ENCODE measurements at regions not wholly inside any gene's neighbourhood (a gene's known extent, or its start where the extent isn't known, plus 50 kb on each side); places are given as distances from the start of the nearest gene placed in this dataset.

- H3K4me1 Mint-ChIP-seq = peaks cover 7% of the 10 kb centered on the region
- H3K36me3 Mint-ChIP-seq (ENCODE audit: low read depth) = peaks cover 3% of the 10 kb centered on the region
- DNase-seq = no peak
- CTCF ChIA-PET = interaction anchor here (0.6 kb wide), 1 partner anchor 323 kb away, joined by 3 read pairs; no protein-coding TSS in a partner anchor
- H3K27ac Mint-ChIP-seq = no peak overlapping the region
- H3K27me3 Mint-ChIP-seq = no peaks in the 10 kb centered on the region
- peaks cover 8% of the 10 kb centered on the region for H3K9me3 Mint-ChIP-seq
- H3K4me3 Mint-ChIP-seq = no peak overlapping the region
- POLR2A ChIA-PET = interaction anchor here (0.5 kb wide), 1 partner anchor 9 kb away, joined by 3 read pairs; no protein-coding TSS in a partner anchor
Measured at GRCh38 chr1:193707271-193708021, 521.0 kb upstream of the B3GALT2 start.

- H3K4me3 Mint-ChIP-seq = no peak overlapping the region
- H3K27me3 Mint-ChIP-seq = no peaks in the 10 kb centered on the region
- no peak overlapping the region for H3K27ac Mint-ChIP-seq
- H3K36me3 Mint-ChIP-seq (ENCODE audit: low read depth) = peaks cover 3% of the 10 kb centered on the region
- peaks cover 11% of the 10 kb centered on the region for H3K4me1 Mint-ChIP-seq
- peaks cover 8% of the 10 kb centered on the region for H3K9me3 Mint-ChIP-seq
- no peak for DNase-seq
- ChIA-PET POLR2A (no interaction called here), CTCF (no interaction called here)
Measured at GRCh38 chr1:193706766-193707165, 520.4 kb upstream of the B3GALT2 start.

- ChIA-PET CTCF (no interaction called here), POLR2A (no interaction called here)
- no peak overlapping the region for H3K4me3 Mint-ChIP-seq
- H3K9me3 Mint-ChIP-seq = peaks cover 8% of the 10 kb centered on the region
- H3K4me1 Mint-ChIP-seq = peaks cover 22% of the 10 kb centered on the region
- no peak for DNase-seq
- H3K27me3 Mint-ChIP-seq = no peaks in the 10 kb centered on the region
- no peak overlapping the region for H3K27ac Mint-ChIP-seq
- H3K36me3 Mint-ChIP-seq (ENCODE audit: low read depth) = peaks cover 3% of the 10 kb centered on the region
Measured at GRCh38 chr1:193705554-193705981, 519.2 kb upstream of the B3GALT2 start.

- peaks cover 24% of the 10 kb centered on the region for H3K4me1 Mint-ChIP-seq
- POLR2A ChIA-PET = no interaction called here
- no peaks in the 10 kb centered on the region for H3K27me3 Mint-ChIP-seq
- H3K27ac Mint-ChIP-seq = no peak overlapping the region
- no peak for DNase-seq
- peaks cover 3% of the 10 kb centered on the region for H3K36me3 Mint-ChIP-seq (ENCODE audit: low read depth)
- no peak overlapping the region for H3K4me3 Mint-ChIP-seq
- CTCF ChIA-PET = no interaction called here
- H3K9me3 Mint-ChIP-seq = peaks cover 8% of the 10 kb centered on the region
Measured at GRCh38 chr1:193703655-193704054, 517.2 kb upstream of the B3GALT2 start.

- no peak overlapping the region for H3K27ac Mint-ChIP-seq
- DNase-seq = no peak
- H3K27me3 Mint-ChIP-seq = no peaks in the 10 kb centered on the region
- peaks cover 8% of the 10 kb centered on the region for H3K9me3 Mint-ChIP-seq
- H3K4me3 Mint-ChIP-seq = no peak overlapping the region
- peaks cover 24% of the 10 kb centered on the region for H3K4me1 Mint-ChIP-seq
- H3K36me3 Mint-ChIP-seq (ENCODE audit: low read depth) = peaks cover 3% of the 10 kb centered on the region
- POLR2A ChIA-PET = no interaction called here
- CTCF ChIA-PET = no interaction called here
Measured at GRCh38 chr1:193703121-193703520, 516.7 kb upstream of the B3GALT2 start.

- Mint-ChIP-seq H3K27ac (no peak overlapping the region), H3K27me3 (no peaks in the 10 kb centered on the region)
Measured at GRCh38 chr1:193701759-193702158, 515.3 kb upstream of the B3GALT2 start.

GRCh38 chr1:193700710-193701355 is 514.4 kb upstream of the B3GALT2 start:
- Mint-ChIP-seq H3K36me3 (ENCODE audit: low read depth) (peaks cover 3% of the 10 kb centered on the region), H3K27me3 (no peaks in the 10 kb centered on the region), H3K4me1 (peaks cover 16% of the 10 kb centered on the region), H3K9me3 (peaks cover 6% of the 10 kb centered on the region), H3K4me3 (no peak overlapping the region), H3K27ac (no peak overlapping the region)
- ChIA-PET POLR2A (no interaction called here), CTCF (no interaction called here)
- DNase-seq = no peak

More at GRCh38 chr1:193701759-193702158, 515.3 kb upstream of the B3GALT2 start:
- Mint-ChIP-seq H3K4me3 (no peak overlapping the region), H3K4me1 (peaks cover 16% of the 10 kb centered on the region), H3K9me3 (peaks cover 8% of the 10 kb centered on the region), H3K36me3 (ENCODE audit: low read depth) (peaks cover 3% of the 10 kb centered on the region)
- ChIA-PET POLR2A (no interaction called here), CTCF (no interaction called here)
- DNase-seq = no peak

- Mint-ChIP-seq H3K27ac (no peak overlapping the region), H3K4me1 (peaks cover 16% of the 10 kb centered on the region), H3K4me3 (no peak overlapping the region), H3K27me3 (no peaks in the 10 kb centered on the region), H3K9me3 (no peaks in the 10 kb centered on the region), H3K36me3 (ENCODE audit: low read depth) (no peaks in the 10 kb centered on the region)
- ChIA-PET POLR2A (no interaction called here), CTCF (no interaction called here)
- DNase-seq = no peak
Measured at GRCh38 chr1:193699261-193699660, 512.8 kb upstream of the B3GALT2 start.

GRCh38 chr1:193697776-193698175 is 511.4 kb upstream of the B3GALT2 start:
- ChIA-PET POLR2A (no interaction called here), CTCF (no interaction called here)

GRCh38 chr1:193697115-193697762 is 510.8 kb upstream of the B3GALT2 start:
- Mint-ChIP-seq H3K9me3 (no peaks in the 10 kb centered on the region), H3K4me1 (peaks cover 16% of the 10 kb centered on the region), H3K4me3 (no peak overlapping the region), H3K27ac (no peak overlapping the region), H3K27me3 (no peaks in the 10 kb centered on the region), H3K36me3 (ENCODE audit: low read depth) (no peaks in the 10 kb centered on the region)
- POLR2A ChIA-PET = no interaction called here
- CTCF ChIA-PET = no interaction called here
- DNase-seq = no peak

More at GRCh38 chr1:193697776-193698175, 511.4 kb upstream of the B3GALT2 start:
- Mint-ChIP-seq H3K27me3 (no peaks in the 10 kb centered on the region), H3K4me1 (peaks cover 16% of the 10 kb centered on the region), H3K36me3 (ENCODE audit: low read depth) (no peaks in the 10 kb centered on the region), H3K9me3 (no peaks in the 10 kb centered on the region), H3K27ac (no peak overlapping the region), H3K4me3 (no peak overlapping the region)
- no peak for DNase-seq

- H3K4me3 Mint-ChIP-seq = no peak overlapping the region
- no peak for DNase-seq
- ChIA-PET CTCF (no interaction called here), POLR2A (no interaction called here)
- H3K27me3 Mint-ChIP-seq = no peaks in the 10 kb centered on the region
- H3K9me3 Mint-ChIP-seq = peaks cover under 1% of the 10 kb centered on the region
- H3K36me3 Mint-ChIP-seq (ENCODE audit: low read depth) = no peaks in the 10 kb centered on the region
- H3K4me1 Mint-ChIP-seq = no peaks in the 10 kb centered on the region
- no peak overlapping the region for H3K27ac Mint-ChIP-seq
Measured at GRCh38 chr1:193694741-193695140, 508.3 kb upstream of the B3GALT2 start.

GRCh38 chr1:193685986-193686385 is 499.6 kb upstream of the B3GALT2 start:
- peaks cover 3% of the 10 kb centered on the region for H3K9me3 Mint-ChIP-seq
- DNase-seq = no peak
- CTCF ChIA-PET = no interaction called here
- no peak overlapping the region for H3K27ac Mint-ChIP-seq
- no peaks in the 10 kb centered on the region for H3K36me3 Mint-ChIP-seq (ENCODE audit: low read depth)
- no peak overlapping the region for H3K4me3 Mint-ChIP-seq
- H3K27me3 Mint-ChIP-seq = no peaks in the 10 kb centered on the region
- no peaks in the 10 kb centered on the region for H3K4me1 Mint-ChIP-seq
- POLR2A ChIA-PET = no interaction called here

- H3K27ac Mint-ChIP-seq = no peak overlapping the region
- no peaks in the 10 kb centered on the region for H3K9me3 Mint-ChIP-seq
- H3K27me3 Mint-ChIP-seq = no peaks in the 10 kb centered on the region
- no peaks in the 10 kb centered on the region for H3K4me1 Mint-ChIP-seq
- POLR2A ChIA-PET = no interaction called here
- H3K4me3 Mint-ChIP-seq = no peak overlapping the region
- DNase-seq = no peak
- CTCF ChIA-PET = no interaction called here
- H3K36me3 Mint-ChIP-seq (ENCODE audit: low read depth) = no peaks in the 10 kb centered on the region
Measured at GRCh38 chr1:193681422-193681821, 495.0 kb upstream of the B3GALT2 start.
